OCI-LY3 (cell line): ENCODE measurements at regions not wholly inside any gene's neighbourhood (a gene's known extent, or its start where the extent isn't known, plus 50 kb on each side); places are given as distances from the start of the nearest gene placed in this dataset.

ENCODE experiments used
- CTCF ChIP-seq: fragments of 200-600, 300-600 bp; sonication (generic); IDR thresholded peaks from 2 replicates; pipeline ENCODE4 v1.5.1; 2014; ENCODE audit warnings: antibody characterized with exemption, low read length, low read depth
- EZH2phosphoT487 ChIP-seq: fragments of 200-600 bp; shearing (Covaris generic); IDR thresholded peaks from 2 replicates; pipeline ENCODE4 v1.6.1; 2018; ENCODE audit warnings: antibody characterized with exemption, mixed run types, low read depth

GRCh38 chr2:6202756-6203155, 510.6 kb downstream of the SOX11 start:
- TF ChIP-seq CTCF (no peak), EZH2phosphoT487 (no peak)
